GM18499 (cell line): ENCODE measurements at regions not wholly inside any gene's neighbourhood (a gene's known extent, or its start where the extent isn't known, plus 50 kb on each side); places are given as distances from the start of the nearest gene placed in this dataset.

Experiments
- ATAC-seq: cut with Tn5 transposase; IDR thresholded peaks from one replicate; pipeline ENCODE4 v1.9.1; 2021; ENCODE audit warnings: moderate number of reproducible peaks; ENCODE audit not compliant: insufficient read depth, unreplicated experiment

DNA sequence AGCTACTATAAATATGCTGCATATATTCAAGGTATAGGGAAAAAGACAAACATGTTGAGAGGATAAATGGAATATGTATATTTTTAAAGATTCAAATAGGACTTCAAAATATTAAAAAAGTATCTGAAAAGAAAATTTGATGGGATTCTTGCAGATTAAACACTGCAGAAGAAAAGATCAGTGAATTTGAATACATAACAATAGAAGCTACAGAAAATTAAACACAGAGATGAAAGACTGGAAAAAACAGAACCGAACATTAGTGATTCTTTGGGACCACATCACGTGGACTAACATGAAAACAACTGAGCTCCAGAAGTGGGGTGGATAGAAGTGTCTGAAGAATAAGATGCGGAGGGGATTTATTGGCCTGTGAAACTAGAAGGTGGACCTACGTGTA is 217.2 kb downstream of the RFC3 start:
- no peak for ATAC-seq

DNA sequence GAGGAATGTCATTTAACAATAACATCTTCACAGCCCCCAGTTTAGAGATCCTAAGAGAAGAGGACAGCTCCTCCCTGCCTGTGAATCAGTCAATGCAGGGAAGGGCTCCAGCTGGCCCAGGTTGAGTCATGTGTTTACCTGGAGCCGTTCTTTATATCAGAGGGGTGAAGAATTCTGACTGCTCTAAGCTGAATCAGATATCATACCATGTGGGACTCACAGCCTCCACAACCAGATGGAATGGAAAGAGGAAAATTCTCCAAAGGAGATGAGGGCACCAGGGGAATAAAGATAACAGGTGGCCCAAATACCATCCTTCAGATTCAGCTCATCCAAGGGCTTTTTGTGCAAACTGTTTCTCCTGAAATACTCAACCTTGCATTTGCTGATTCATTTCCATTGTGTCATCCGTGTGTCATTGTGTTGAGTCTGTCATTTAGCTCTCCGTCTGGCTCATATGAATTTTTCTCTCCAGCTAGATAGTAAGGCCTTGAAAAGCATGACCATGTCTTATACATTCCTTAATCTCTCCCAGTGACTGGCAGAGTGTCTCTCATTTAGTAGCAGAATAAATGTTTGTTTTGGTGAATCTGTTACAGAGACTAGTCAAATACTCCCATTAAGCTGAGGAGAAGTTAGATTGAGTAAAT is 217.9 kb downstream of the RFC3 start:
- ATAC-seq = no peak

DNA sequence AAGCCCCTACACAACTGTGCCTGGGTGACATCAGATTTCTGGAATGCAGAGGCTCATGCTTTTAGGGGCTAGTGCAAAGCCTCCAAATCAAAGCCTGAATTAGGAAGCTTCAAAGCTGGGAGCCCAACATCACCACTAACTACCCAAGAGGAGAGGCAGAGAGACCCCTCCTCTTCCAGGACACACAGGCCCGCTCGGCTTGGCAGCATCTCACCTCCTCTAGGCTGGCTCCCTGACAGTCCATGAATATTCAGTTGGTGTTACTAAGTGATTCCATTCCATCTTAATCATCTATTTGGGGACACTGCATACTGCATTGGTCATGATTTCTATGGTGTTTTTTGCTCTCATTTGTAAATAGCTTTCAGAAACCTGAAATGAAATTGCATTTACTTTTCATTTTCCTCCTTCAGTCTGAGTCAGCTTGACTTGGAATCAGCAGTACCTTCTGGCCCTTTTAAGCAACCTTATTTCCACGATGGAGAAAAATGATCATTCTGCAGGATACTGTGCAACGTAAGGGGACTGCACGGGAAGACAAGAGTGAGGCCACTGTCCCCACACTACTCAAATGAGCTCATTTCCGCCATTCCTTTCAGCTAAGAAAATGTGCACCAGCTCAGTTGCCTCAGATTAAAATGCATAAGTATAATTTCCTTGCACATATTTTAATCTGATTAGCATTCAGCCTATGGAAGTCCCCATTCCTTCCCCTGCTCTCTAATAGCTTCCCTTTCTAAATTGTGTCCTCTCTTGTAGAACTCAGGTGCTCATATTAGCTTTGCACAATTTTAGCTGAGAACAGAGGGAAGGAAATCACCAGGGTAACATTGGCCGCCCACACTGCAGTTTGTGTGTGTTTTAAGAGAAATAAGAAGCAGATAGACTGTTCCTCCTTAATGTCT is 219.9 kb downstream of the RFC3 start:
- no peak for ATAC-seq

DNA sequence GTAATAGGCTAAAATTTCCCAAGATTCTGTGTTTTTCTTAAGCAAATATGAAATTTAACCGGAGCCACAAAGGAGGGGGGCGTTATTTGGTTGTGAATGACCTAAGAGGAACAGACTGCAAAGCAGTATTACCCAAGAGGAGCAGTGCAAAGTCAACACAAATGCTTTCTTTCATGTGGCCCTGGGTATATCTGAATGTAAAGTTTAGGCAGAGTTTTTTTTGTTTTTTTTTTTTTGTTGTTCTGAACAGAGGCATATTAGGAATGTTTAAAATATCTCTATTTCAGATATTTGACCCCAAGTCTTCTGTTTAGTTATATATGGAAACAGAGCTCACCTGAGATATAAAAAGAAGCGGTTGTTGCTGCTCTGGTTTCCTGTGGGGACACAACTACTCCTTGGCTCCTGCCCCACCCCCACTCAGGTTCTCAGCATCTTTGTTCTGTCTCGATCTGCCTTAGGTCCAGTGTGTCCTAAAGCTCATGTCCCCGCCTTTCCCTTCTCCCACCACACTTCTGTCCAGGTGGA is 220.7 kb downstream of the RFC3 start:
- ATAC-seq = no peak

DNA sequence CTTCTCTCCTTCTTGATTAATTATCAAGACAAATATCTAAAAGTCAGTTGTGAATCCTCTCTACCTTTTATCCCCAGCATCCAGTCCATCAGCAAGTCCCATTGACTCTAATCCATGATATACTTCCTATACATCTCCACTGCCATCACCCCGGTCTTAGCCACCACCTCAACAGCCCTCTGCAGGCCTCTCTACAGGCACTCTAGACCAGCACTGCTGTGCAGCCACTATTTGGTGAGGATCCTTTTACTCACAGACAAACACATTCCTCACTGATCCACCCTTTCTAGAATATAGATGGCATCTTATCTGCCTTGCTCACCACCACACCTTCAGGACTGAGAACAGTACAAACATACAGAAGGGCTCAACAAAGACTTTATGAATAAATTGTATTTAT is 221.7 kb downstream of the RFC3 start:
- ATAC-seq = no peak

DNA sequence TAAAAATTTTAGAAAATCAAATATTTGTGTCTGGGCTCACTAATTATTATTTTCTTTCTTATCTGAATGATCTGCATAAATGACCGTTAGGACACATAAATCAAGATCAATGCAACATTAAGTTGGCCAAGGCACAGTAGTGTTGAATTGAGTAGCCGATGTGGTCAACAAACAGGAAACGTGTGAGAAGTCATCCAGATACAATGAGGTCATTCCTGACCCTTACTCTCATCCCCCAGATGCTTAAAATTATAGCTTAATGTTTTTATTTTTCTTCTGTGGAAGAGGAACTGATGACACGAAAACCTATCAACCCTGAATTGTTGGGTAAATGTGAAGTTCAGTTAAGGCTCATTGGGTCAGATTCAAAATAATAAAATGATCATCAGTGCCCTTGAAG is 222.9 kb downstream of the RFC3 start:
- ATAC-seq = no peak

DNA sequence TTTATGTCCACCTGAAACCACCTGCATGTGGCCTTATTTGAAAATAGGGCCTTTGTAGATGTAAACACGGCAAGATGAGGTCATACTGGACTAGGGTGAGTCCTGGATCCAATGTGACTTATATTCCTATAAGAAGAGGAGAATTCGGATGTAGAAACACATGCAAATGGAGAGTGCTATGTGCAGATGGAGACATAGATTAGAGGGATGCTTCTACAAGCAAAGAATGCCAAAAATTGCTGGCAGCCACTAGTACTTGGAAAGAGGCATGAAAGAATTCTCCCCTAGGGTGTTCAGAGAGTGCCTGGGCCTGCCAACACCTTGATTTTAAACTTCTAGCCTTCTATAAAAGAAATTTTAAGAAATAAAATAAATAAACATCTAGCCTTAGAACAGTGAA is 226.1 kb downstream of the RFC3 start:
- no peak for ATAC-seq

DNA sequence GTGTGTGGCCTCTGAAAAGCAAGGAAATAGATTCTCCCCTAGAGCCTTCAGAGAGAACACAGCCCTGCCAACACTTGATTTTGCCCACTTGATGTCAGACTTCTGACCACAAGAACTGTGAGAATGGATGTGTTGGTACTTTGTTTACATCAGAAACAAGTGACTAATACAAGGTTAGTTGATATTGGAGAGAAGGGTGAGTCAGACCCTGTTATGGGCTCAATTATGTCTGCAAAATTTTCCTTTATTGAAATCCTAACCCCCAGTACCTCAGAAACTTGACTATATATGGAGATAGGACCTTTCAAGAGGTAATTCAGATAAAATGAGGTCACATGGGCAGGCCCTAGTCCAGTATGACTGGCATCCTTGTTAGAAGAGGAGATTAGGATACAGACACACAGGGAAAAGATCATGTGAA is 226.7 kb downstream of the RFC3 start:
- ATAC-seq = no peak

DNA sequence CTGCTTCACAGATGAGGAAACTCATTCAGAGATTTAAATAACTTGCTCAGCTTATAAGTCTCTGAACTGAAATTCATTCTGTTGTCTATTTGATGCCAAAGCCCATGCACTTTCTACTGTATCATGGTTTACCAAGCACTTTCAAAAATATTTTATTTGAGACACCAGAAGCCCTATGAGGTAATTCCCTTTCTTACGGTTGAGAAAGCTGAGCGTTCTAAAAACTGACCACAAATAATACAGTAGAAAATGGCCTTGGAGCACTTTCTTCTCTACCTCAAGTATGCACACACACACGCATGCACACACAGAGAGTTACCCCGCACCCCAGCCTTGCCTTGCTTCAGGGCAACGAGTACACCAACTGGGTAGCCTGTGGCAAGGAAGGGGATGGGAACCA is 228.5 kb downstream of the RFC3 start:
- no peak for ATAC-seq

DNA sequence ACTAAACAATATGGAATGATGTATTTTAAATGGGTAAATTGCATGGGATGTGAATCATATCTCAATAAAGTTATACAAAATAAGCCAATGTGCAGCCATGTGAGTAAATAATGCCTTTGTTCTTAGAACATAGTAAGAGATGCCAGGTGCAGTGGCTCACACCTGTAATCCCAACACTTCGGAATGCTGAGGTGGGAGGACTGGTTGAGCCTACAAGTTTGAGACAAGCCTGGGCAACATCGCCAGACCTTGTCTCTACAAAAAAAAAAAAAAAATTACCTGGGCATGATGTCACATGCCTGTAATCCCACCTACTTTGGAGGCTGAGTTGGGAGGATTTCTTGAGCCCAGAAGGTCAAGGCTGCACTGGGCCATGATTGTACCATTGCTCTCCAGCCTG is 230.7 kb downstream of the RFC3 start:
- no peak for ATAC-seq

DNA sequence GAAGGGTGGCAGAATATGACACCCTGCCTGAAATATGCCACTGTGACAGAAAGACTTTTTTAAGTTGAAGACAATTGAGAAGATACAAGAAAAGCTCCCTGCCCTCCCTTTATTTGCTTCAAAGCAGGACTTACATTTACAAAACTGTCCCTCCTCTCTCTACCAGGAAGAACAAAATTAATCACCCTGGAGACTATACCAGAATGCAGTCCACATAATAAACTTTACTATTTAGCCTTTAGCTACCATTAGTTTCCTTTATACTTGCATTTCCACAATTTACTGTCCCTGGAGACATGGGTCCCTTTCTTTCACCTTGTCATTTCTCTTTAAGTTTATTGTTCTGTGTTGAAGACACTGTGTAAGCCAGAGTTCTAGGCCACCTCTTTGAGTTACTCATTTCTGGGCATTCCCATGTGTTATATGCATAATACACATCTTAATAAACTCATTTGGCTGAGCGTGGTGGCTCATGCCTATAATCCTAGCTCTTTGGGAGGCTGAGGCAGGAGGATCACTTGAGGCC is 238.8 kb downstream of the RFC3 start:
- no peak for ATAC-seq

DNA sequence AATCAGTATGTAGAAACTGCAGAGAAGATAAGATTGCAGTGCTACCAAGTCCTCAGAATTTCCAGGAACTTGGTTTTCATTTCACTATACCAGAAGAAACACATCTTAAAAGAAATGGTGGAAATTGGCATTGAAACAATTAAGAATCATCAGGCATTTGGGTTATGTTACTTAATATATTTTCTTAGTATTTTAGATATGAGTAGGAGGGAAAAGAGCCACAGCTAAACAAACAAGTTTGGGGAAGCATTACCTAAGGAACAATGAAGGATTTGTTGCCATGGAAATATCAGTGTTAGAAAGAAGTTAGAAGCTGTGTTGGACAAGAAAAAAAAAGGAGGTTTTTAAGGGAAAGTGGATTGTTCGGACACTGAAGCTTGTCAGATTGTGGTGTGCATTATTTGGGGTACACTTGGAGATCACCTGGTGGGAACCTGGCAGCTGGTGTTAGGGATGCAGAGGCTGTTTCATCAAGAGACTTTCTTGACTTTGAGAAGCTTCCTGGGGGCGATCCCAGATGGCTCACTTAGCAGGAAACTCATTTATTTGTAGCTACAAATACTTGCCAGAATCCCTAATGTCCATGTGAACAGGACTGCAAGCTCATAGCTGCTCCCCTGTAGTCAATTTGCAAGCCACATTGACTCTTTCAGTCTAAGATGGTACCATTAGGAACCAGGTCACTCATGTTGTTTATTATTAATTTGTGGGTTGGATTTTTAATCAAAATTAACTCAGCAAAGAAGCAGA is 246.7 kb downstream of the RFC3 start:
- no peak for ATAC-seq

DNA sequence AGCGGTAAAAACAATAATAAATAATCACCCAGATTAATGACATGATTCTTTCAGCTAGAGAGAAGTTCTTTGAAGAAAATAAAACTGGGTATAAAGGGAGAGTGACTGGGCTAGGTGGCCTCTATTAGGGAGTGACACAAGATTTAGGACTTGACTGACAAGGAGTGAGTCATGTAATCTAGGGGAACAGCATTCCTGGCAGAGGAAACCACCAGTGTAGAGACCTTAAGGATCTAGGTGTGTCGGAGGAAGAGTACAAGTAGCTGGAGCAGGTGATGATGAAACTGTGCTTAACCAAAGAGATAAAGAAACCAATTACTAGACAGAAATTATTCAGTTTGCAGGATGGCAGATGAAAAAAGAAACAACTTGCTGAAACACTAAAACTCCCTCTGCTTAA is 248.0 kb downstream of the RFC3 start:
- no peak for ATAC-seq

DNA sequence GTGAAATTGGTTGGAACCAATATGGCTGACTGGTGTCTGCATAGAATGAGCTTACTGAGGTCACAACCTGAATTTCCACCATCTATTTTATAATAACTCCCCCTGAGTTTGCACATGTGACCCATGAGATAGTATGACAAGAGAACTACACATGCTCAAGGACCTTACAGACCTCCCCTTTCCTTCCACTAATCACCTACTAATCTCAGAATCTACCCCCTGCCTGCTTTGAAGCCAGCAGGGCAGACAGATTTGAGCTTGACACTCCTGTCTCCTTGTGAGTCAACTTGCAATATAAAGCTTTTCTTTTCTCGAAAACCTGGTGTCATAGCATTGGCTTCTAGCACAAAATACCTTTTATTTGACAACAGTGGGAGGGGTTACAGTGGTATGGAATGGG is 248.4 kb downstream of the RFC3 start:
- ATAC-seq = no peak

DNA sequence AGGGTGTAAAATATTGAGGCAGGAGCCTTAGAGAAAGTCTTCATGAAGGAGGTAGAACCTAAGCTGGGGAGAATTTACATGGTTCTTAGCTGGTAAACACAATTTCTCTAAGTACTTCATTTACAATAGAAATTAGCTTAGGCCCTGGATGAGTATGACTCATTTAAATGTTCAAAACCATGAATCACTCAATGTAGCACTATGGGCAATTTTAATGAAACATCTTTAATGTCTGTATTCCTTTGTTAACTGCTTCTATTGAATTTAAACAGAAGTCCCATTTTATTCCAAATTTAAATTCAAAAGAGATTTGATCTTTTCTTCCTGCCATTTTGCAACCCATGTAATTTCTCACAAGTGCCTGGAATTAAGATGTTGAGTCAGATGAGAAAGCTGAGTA is 252.1 kb downstream of the RFC3 start:
- ATAC-seq = no peak

DNA sequence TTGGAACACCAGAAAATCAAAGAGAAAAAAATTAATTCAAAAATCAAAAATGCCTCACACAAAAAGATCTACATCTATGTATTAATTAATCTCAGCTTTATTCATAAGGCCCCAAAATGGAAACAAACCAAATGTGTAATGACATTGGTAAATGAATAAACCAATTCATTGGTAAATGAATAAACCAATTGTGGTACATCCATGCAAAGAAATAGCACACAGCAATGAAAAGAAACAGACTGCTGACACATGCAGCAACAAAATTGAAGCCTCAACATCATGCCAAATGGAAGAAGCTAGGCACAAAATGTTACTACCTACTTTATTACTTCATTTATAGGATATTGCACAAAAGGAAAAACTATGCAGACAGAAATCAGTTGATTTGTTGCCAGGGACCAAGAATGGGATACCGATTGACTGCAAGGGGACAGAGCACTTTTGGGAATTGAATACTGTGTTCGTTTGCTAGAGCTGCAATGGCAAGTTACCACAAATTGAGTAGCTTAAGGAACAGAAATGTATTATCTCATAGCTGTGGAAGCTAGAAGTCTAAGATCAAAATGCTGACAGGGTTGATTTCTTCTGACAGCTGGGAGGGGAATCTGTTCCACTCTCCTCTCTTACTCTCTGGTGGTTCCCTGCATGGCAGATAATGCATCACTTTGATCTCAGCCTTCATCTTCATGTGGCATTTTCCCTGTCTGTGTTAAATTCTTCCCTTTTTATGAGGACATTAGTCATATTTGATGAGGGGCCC is 252.8 kb downstream of the RFC3 start:
- ATAC-seq = no peak

DNA sequence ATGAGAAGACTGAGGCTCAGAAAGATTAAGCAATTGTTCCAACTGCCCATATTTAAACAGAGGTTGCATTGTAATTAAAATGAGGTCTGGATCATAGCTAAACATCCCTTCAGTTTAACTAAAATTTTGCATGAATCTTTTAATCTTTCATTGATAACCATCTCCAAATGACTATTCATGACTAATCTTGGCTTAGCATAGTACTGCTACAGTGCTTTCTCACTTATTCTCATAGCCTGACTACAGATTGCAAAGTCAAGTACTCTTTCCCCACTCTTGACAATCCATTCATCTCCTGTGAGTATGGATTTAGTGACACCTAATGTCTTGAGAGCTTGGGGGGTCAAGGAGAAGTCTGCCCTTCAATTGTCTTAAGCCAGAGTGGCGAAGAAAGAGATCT is 258.4 kb downstream of the RFC3 start:
- ATAC-seq = no peak

DNA sequence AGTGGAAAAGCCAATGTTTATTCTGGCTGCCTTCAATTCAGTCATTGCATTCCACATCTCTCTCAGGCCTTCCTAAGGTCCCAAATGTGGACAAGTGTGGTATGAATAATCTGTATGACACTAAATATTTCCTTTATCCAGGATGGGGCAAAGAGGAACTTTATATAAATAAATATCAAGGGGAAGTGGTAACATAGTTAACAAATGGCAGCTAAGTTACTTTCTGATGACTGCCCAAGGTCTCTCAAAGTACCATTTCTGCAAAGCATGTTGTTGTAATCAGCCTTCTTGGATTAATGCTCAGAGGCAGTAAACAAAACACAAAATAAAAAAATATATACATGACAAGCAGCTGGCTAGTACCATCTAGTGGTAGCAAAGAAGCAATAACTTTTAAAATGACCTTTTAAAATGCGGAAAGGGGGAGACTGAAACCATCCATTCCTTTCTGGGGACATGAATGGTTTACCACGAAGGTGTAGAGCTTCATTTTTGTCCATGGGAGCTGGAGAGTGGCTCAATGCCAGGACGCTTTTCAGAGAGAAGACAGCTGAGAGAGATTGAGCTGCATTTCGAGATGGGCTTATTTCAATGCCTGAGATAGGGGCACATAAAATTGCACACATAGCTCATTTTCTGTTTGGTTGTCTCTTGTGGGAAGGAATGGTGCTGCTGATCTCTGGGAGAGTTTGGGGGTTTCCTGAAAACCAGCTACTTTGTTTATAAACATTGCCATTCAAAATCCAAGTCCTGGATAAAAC is 259.2 kb downstream of the RFC3 start:
- ATAC-seq = no peak

DNA sequence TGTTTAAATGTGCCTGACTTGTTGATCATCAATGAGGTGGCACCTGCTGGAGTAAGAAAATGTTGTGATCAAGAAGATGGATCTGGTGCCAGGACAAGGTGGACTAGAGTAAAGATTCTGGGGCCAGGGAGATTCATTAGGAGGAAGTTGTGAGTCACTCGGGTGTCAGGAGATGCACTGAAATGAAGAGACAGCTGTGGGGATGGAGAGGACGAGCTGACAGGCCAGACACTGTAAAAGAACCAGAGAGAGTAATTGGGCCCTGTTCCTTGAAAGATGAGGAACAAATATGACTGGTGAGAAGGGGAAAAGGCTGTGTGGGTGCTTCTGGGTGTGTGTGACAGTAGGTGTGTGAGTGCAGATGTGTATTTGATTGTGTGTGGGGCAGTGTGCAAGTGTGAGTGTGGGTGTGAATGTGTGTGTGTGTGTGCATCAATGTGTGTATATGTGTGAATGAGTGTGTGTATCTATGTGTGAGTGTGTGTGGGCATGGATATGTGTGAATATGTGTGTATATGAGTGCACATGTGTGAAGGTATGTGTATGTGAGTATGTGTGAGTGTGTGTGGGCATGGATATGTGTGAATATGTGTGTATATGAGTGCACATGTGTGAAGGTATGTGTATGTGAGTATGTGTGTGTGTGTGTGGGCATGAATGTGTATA is 260.5 kb downstream of the RFC3 start:
- no peak for ATAC-seq
